NCI-H2081 (cell line): ENCODE measurements at regions not wholly inside any gene's neighbourhood (a gene's known extent, or its start where the extent isn't known, plus 50 kb on each side); places are given as distances from the start of the nearest gene placed in this dataset.
"Not testable (repeated sequence)": the region's sequence is repeated elsewhere in the genome, so short reads cannot be mapped to it uniquely, and the experiment has no call there.

ENCODE experiments used
- DNase-seq, 2 experiments: peaks; one replicate each; lab custom pipeline; 2025; lab: John Stamatoyannopoulos, UW

DNA sequence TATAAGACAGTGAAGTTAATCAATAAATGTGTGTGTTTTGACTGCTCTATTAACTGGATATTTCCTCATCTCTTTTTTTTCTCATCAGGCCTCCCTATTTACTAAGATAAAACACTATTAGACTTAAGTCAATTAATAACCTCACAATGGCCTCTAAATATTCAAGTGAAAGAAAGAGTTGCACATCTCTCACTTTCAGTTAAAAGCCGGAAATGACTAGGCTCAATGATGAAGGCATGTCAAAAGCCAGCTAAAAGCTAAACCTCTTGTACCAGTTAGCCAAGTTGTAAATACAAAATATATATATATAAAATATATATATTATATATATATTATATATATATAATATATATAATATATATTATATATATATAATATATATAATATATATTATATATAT lies 127.0 kb upstream of the MEOX2 start:
- DNase-seq, result no peak

DNA sequence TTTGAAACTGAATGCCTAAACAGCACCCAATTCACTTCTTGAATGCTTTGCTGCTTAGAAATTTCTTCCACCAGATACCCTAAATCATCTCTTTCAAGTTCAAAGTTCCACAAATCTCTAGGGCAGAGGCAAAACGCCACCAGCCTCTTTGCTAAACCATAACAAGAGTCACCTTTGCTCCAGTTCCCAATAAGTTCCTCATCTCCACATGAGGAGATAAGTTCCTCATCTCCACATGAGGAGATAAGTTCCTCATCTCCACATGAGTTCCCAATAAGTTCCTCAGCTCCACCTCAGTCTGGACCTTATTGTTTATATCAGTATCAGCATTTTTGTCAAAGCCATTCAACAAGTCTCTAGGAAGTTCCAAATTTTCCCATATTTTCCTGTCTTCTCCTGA lies 123.9 kb upstream of the MEOX2 start:
- not testable (repeated sequence) for DNase-seq

DNA sequence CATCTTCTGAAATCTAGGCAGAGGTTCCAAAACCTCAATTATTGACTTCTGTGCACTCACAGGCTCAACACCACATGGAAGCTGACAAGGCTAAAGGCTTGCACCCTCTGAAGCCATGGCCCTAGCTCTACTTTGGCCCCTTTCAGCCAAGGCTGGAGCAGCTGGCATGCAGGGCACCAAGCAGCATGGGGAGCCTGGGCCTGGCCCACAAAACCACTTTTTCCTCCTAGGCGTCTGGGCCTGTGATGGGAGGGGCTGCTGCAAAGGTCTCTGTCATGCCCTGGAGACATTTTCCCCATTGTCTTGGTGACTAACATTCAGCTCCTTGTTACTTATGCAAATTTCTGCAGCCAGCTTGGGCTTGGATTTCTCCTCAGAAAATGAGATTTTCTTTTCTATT lies 123.5 kb upstream of the MEOX2 start:
- not testable (repeated sequence) for DNase-seq

DNA sequence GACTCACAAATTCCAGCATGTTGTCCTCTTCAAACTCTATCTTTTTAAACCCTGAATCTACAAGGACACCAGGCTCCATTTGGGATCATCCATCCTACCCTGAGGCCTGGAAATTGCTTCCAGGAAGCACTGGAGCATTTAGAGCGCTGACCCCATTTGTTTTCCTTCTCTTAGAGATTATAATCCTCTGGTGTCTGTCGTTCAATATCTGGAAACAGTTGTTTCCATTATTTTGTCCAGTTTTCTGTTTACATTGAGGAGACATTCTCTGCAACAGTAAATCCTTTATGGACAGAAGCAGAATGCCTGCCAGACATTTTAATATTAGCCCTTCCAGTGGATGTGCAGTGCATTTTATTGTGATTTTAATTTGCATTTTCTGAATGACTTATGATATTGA lies 119.4 kb upstream of the MEOX2 start:
- no peak for DNase-seq

DNA sequence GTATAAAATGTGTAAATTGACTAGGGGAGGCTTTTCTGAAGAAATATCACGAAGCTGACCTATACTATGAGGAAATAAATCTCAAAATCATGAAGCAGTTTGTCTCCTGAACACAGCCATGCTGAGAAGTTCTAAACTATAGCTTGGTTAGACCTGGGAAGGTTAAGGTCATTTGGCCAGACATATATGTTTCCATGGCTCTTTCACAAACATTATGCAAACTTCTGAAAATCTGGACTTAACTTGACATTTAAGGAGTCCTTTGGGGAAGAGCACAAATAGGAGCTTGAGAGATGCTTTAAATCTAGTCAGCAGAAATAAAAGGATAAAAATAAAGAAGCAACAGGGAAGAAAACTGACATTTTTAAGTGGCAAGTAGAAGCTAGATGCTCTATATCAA lies 115.9 kb upstream of the MEOX2 start:
- no peak for DNase-seq

DNA sequence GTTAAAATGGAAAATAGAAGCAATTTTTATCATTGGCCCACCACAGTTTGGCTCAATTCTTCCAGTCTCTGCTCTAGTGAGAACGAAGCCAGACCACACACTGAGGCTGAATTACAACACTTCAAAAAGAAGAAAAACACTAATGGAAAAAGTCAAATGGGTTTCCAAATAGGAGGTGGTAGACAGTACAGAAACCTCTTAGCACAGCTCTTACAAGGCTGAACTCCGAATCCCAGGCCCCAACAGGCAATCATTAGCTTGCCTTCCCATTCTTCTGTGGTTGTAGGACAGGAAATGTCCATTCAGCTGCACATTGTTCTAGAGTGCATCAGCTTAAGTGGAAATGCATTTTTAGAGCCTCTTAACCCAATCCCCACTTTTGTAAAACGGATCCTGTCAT lies 115.1 kb upstream of the MEOX2 start:
- DNase-seq, result no peak

DNA sequence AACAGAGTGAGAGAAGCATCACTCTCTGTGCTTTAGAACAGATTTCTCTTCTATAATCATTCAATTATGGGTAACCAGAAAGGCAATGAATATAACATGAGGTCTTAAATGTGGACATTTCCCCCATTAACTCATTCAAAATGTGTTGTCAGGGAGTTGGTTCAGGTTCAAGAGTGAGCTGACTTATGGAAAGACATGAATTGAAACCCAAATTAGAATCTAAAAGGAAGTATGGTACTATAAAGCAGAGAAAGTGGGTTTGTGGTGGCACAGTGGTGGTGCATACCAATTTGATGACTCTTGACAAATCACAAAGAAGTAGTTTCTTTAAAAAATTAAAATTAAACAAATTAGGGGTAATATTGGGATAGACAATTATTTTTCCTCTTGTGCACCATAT lies 114.6 kb upstream of the MEOX2 start:
- no peak for DNase-seq

DNA sequence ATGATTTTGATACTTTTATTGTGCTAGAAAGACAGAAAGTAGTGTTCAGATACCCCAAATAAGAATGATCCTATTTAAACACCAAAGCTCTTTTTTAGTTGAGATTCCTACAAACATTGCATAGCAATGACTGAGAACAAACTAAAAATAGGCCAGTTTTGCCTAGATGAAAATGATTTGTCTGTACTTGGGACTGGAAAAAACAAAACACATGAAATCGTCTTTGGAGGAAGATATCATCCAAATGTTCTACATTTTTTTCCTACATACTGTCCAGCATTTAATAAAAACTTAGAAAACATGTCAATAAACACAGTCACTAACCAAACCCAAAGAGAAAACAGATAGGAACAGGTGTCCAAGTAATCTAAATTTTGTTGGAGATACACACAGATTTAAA lies 111.6 kb upstream of the MEOX2 start:
- no peak for DNase-seq

DNA sequence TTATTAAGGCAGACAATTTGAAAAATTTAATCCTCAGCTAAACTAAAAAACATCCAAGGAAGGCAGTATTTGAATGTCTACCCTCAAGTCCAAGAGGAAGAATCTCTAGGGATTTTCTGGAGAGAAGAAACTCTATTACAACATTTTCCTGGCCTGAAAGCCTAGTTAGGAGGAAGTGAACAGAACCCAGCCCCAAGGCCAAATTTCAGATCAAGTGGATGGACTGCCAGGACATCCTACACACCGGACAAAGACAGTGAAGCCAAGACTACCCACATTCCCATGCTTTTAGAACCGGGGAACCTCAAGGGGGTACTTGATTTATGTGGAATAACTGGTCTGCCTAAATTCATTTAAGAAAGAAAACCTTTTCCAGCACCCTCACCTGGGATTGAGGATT lies 108.9 kb upstream of the MEOX2 start:
- DNase-seq, result no peak

DNA sequence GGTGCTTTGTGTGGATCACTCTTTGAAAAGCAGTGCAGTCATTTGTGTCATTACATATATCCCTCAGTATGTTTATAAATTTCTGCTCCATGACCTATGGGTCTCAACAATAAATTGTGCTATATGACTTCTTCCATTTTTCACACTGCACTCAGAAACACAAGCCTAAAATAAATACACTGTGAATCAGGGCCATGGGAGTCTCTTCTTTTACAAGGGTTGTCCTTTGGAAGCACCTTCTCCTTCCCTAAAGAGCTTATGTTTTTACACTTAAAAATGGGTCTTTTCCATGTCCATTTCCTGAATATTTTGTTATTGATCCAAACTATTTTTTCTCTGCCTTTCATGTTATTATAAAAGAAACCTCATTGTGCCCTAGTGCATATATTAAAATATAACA lies 108.3 kb upstream of the MEOX2 start:
- no peak for DNase-seq

DNA sequence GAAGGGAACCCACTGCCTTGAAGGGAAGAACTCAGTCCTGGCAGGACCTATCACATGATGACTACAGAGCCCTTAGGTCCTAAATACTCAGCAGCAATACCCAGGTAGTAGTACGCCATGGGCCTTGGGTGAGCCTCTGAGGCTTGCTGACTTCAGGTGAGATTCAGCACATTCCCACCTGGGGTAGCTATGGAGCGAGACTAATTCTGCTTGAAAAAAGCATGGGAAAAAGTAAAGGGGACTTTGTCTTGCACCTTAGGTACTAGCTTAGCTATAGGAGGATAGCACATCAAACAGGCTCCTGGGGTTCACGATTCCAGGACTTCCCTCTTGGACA lies 98.2 kb upstream of the MEOX2 start:
- DNase-seq, result no peak

DNA sequence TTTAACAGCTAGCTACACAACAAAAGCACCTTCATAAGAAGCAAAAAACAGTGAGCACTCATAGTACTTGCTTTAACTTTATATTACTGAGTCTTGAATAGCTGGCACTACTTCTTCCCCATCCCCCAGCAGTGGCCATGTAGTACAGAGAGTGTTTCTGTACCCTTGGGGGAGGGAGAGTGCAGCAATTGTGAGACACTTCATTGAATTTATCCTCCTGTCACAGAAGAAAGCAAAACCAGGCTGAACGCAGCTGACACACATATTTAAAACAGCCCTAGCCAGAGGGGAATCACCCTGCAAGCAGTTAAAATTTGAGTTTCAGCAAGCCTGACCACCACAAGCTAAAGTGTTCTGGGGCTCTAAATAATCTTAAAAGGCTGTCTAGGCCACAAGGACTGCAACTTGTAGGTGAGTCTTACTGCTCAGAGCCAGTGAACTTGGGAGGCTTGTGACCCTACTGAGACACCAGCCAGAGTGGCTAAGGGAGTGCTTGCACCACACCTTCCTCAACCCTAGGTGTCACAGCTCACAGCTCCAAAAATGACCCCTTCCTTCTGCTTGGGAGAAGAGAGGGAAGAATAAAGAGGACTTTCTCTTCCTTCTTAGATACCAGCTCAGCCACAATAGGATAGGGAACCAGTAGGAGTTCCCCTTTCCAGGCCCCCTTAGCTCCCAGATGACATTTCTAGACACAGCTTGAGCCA lies 97.7 kb upstream of the MEOX2 start:
- no peak for DNase-seq

DNA sequence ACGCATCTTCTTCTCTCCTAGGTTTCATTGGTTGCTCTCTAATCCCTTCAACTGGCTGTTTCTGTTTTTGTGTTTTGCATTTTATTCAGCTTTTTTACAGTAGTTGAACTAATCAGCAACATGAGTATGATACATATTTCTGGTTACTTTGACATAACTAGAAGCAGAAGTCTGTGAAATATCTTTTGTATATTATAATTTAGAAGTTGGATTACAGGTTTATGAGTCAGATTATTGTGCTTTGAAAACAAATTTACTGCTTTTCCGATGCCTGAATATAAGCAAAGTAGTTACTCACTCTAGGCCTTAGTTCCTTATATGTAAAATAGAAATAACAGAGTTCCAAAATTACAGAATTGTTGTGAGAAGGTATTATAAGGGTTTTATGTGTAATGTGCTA lies 96.2 kb upstream of the MEOX2 start:
- no peak for DNase-seq

DNA sequence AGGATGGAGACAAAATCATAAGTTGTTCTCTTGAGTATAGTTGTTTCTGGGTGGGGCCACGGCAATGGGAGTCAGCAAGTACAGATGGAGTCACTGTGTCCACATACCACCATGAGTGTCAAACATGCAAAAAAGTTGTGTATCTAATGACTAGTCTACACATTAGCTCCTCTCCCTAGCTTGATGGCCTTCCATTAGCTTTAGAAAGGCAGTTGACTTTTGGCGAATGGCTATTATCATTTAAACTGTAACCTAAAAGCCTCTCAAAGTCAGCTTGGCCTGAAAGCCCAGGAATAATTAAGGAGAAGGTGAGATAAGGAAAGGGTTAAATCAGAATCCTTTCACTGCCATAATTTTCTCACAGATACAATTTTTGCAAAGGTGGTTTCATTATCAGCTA lies 95.5 kb upstream of the MEOX2 start:
- DNase-seq, result no peak

DNA sequence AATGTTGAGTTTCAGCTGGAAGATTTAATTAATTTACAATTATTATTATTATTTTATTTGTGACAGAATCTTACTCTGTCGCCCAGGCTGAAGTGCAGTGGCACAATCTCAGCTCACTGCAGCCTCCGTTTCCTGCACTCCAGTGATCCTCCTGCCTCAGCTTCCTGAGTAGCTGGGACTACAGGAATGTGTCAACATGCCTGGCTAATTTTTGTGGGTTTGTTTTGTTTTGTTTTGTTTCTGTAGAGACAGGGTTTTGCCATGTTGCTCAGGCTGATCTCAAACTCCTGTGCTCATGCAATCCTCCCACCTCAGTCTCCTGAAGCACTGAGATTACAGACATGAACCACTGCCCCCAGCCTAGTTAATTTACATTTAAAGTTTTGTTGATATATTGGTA lies 93.8 kb upstream of the MEOX2 start:
- no peak for DNase-seq

DNA sequence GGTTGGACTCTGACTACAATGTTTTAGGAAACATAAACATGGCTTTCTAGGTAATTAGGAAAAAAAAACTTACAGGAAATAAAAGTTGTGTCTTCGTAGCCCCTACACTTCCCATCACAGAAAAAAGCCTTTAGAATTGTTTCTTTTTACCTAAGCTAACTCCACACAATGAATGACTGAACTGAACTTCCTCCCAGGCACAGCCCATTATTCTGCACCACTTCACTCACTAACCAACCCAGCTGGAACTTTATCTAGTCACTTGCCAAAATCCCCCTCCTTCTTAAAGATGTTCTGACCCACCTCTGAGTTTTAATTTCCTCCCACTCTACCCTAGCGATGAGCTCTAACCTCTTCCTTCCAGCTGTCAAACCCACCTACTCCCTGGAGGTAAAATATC lies 91.7 kb upstream of the MEOX2 start:
- no peak for DNase-seq

DNA sequence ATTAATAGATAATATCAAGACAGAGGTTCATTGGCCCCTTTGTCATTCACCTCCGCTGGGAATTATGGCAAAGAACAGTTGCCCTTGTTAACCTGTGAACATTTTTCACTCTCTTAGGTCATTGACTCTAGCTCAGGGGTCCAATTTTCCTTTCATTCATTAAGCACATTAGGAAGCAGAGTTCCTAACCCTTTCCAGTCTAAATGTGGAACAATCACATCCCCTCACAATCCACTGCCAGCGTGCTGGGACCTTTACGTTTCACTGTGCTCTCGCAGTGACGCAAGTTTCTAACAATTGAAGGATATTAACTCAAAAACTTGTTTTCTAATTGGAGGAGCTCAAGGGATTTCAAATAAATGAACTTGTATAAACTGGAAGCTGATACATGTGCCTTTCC lies 79.3 kb upstream of the MEOX2 start:
- DNase-seq, result no peak

DNA sequence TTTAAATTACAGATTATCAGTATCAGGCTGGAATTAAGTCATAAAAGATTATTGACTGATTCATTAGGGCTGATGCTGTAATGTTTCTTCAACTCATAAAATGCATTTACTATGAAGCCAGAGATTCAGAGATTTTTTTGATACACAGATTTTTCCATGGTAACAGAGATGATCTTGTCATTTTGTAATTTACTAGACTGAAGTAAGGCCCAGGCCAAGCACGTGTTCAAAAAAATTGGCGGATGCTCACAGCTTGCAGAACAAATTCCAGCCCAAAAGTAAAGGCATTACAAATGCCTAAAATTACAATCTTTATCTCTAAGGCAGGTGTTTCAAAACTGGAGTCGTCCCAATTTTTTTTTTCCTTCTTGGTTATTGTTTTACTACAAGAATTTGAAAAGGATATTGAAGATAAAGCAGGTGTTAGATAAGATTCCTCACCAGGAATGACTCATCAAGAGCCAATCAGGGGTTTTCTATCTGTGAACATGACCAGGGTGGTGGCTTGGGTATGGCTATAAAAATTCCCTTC lies 78.4 kb upstream of the MEOX2 start:
- no peak for DNase-seq

DNA sequence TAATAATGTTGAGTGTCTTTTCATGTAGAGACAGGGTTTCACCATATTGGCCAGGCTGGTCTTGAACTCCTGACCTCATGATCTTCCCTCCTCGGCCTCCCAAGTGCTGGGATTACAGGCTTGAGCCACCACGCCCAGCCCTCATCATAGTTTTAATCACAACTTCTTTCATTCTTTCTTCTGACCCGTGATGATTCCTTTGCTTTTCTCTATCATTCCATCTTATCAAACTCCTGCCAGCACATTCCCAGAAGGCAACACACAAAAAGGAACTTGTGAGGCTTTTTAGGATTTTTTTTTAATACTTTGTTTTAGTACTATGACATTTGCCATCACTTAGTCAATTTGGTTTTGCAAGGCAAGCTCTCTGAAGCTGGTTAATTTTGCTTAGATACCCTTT lies 77.5 kb upstream of the MEOX2 start:
- DNase-seq, result no peak

DNA sequence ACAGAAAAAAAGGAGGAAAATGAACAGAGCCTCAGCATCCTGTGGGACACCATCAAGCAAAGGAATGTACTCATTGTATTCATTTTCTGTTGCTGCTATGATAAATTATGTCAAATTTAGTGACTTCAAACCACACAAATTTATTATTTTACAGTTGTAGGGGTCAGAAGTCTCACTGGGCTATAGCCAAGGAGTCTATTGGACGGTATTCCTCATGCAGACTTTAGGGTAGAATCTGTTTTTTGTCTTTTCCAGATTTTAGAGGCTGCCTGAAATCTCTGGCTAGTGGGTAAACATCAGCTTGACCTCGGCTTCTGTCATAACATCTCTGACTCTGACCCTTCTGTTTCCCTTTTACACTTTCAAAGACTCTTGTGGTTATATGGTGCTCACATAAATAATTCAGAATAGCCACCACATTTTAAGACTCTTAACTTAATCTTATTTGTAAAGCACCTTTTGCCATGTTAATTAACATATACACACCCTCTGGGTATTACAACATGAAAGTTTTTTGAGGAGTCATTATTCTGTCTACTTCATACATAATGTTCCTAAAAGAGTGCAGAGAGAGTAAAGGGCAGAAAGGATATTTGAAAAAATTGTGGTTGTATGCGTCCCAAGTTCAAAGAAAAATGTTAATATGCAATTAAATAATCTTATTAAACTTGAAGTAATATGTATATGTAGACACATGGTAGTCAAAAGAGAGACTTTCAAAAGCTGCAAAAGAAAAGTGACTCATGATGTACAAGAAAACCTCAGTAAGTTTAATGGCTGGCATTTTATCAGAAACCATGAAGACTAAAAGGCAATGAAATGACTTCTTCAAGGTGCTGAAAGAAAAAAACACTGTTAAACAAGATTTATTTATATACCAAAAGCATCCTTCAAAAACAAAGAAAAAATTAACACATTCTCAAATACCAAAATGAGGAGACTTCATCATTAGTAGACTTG lies 70.8 kb upstream of the MEOX2 start:
- no peak for DNase-seq

DNA sequence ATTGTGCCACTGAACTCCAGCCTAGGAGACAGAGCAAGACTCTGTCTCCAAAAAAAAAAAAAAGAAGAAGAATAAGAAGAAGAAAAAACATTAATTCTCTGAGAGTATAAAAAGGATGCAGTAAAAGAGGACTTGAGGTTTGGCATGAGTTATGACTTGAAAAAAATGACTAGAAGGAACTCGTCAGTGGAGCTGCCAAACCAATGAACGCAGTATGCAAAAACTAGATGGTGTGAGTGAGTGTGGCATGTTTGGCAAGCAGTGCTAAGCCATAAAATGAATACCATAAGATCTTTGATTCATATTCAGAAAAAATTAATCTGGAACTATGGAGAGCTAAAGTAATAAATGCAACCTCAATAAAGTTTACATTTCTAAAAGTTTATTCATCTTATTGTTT lies 68.6 kb upstream of the MEOX2 start:
- no peak for DNase-seq

DNA sequence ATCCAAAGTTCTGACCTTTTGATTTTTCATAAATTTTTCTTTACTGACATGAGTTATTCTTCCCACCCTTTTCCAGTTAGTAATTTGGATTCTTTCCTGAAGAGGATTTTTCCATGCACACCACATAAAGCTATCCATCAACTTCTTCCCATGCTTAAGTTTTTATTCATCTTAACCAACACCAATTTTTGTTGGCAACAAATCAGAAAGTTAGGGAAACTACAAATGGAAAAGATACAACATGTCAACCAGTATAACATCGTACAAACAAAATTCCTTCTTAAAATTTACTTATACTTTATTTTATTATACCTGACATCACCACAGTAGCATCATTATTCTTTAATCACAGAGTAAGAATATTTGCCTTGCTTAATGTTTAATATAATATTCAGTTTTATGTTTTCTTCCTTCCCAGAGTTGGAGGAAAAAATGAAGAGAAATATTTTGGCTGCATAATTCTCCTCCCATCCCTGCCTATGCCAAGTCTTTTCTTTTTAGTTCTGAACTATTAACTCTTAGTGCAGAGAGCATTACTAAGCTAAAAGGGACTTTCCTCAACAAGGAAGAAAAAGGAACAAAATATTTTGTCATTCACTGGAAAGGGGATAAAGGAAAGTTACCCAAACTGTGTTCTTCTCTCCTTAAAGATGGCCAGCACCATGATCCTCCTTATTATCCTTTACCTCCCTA lies 67.5 kb upstream of the MEOX2 start:
- no peak for DNase-seq

DNA sequence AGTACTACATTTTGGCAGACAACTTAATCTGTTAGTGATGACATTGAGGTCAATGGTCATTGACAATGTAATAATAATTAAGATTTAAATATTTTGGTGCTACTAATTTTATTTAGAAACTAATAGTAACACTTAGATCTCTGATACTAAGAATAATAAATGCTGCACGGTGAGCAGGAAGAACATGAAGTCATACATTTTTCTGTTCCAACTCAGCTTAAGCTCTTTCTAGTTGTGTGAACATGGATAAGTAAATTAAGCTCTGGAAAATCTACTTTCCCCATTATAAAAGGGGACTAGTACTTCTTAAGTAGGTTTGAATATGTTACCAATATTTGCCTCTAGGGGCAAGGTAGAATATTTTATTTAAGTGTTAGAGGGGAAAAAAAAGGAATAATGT lies 65.9 kb upstream of the MEOX2 start:
- DNase-seq, result no peak
